ENCODE measurements at regions not wholly inside any gene's neighbourhood (a gene's known extent, or its start where the extent isn't known, plus 50 kb on each side); places are given as distances from the start of the nearest gene placed in this dataset.

GRCh38 chr18:40566510-40566844 lies 1388.6 kb upstream of the PIK3C3 start:
- TF ChIP-seq CTCF (IDR thresholded peaks at IDR 0.05), result no peak
- TF ChIP-seq POLR2AphosphoS5 (IDR thresholded peaks at IDR 0.05), result no peak
- TF ChIP-seq POLR2A (IDR thresholded peaks at IDR 0.05), result no peak

All from sigmoid colon (tissue), 4 donors.